Erythroblast (primary cell): ENCODE measurements at regions not wholly inside any gene's neighbourhood (a gene's known extent, or its start where the extent isn't known, plus 50 kb on each side); places are given as distances from the start of the nearest gene placed in this dataset.
"Not testable (repeated sequence)": the region's sequence is repeated elsewhere in the genome, so short reads cannot be mapped to it uniquely, and the experiment has no call there.

ENCODE experiments used
- DNase-seq, 2 experiments: peaks; one replicate each; lab custom pipeline; 2025; lab: John Stamatoyannopoulos, UW
- GATA1 ChIP-seq: IDR thresholded peaks from 2 replicates; pipeline ENCODE4 v1.6.1; 2011; ENCODE audit warnings: low read depth, mild to moderate bottlenecking, control low read depth, low read length, moderate library complexity
- POLR2A ChIP-seq: IDR thresholded peaks from 2 replicates; pipeline ENCODE4 v1.6.1; 2011; ENCODE audit warnings: mild to moderate bottlenecking, low read length

DNA sequence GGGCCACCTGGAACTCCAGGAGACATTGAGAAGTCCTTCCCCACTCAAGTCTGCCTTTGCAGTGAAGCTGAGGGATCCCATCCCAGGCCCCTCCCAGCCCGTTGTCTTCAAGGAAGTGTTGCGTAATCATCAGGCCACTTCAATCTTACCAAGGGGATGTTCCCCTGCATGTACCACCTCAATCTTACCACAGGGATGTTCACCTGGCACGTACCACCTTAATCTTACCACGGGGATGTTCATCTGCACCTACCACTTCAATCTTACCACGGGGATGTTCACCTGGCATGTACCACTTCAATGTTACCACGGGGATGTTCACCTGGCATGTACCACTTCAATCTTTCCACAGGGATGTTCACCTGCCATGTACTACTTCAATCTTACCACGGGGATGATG is 108.0 kb upstream of the SYN3 start:
- TF ChIP-seq GATA1 (no peak), POLR2A (no peak)
- DNase-seq, result no peak

DNA sequence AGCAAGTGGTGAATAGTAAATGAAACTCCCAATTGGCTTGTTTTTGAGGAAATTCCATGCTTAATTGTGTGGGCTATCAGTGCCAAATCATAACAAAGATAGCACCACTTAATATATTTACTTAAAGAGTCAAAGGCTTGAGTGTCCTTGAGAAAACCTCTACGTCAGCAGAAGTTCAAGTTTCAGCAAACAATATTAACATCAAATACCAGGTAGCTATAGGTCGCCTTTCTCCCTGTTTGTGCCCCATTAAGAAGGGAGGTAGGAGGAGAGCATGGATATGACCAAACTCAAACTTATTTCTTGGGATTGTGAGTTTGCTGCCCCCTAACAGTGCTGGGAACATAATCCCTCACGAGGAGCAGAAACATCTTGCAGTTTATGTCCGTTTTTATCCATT is 105.6 kb upstream of the SYN3 start:
- DNase-seq, result no peak
- TF ChIP-seq GATA1 (no peak), POLR2A (no peak)

DNA sequence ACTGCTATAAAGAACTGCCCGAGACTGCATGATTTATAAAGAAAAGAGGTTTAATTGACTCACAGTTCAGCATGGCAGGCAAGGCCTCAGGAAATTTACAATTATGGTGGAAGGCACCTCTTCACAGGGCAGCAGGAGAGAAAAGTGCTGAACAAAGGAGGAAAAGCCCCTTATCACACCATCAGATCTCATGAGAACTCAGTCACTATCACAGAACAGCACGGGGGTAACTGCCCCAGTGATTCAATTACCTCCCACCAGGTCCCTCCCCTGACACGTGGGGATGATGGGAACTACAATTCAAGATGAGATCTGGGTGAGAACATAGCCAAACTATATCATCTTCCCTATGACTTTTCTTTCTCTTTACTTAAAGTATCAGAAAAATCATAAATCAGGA is 104.0 kb upstream of the SYN3 start:
- DNase-seq, result no peak
- no peak for TF ChIP-seq POLR2A
- no peak for TF ChIP-seq GATA1

DNA sequence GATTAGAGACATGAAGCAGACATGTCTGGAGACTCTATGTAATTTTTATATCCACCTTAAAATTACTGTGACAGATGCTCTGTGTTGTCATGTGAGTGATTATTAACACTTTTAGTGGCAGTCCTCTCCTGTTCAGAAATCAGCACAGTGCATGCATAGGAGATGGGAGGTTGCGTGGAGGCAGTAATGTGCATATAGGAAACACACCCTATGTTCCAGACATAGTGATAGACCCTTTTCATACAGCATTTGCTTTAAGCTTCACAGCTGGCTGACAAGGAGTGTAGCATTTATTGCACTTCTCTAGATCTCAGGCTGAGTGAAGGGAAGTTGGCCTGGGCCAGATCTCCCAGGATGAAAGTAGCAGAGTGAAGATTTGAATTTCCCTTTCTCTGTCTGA is 102.3 kb upstream of the SYN3 start:
- DNase-seq, result no peak
- TF ChIP-seq GATA1 (no peak), POLR2A (no peak)

DNA sequence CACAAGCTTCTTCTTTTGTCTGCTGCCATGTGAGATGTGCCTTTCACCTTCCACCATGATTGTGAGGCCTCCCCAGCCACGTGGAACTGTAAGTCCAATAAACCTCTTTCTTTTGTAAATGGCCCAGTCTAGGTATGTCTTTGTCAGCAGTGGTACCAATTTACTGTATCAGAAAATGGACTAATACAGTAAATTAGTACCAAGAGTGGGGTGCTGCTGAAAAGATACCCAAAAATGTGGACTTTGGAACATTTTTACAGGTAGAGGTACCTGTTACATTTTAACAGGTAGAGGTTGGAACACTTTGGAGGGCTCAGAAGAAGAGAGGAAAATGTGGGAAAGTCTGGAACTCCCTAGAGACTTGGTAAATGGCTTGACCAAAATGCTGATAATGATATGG is 96.8 kb upstream of the SYN3 start:
- not testable (repeated sequence) for DNase-seq

DNA sequence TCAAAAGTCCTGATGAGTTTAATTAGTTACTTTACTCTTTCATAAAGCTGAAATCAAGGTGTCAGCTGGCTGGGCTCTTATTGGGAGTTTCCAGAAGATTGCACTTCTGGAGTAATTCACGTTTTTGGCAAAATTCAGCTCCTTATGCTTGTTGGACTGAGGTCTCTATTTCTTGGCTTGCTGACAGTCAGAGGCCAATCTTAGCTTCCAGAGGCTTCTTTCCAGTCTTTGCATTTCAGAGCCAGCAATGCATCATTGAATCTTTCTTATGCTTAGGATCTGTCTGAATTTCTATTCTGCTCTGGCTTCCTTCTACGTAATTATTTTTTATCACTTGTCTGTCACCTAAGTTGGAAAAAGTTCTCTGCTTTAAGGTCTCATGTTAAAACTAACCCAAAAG is 91.4 kb upstream of the SYN3 start:
- no peak for DNase-seq
- TF ChIP-seq GATA1 (no peak), POLR2A (no peak)

DNA sequence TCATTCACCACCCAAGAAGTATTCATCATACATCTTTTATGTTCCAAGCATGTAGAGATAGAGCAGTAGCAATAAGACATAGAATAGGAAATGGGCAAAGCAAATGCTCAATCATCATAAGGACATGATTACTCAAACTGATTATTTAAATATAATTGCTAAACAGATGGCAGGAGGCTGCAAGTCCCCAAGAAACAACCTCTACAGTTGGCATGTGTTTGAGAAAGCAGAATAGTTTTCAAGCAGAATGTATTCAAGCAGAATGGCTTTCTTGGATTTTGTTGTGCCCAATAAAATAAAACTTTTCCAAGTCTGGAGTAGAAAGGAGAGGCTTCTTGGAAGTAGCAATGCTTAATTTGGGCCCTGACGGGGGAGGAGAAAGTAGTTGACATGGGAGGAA is 86.5 kb upstream of the SYN3 start:
- TF ChIP-seq GATA1 (no peak), POLR2A (no peak)
- no peak for DNase-seq

DNA sequence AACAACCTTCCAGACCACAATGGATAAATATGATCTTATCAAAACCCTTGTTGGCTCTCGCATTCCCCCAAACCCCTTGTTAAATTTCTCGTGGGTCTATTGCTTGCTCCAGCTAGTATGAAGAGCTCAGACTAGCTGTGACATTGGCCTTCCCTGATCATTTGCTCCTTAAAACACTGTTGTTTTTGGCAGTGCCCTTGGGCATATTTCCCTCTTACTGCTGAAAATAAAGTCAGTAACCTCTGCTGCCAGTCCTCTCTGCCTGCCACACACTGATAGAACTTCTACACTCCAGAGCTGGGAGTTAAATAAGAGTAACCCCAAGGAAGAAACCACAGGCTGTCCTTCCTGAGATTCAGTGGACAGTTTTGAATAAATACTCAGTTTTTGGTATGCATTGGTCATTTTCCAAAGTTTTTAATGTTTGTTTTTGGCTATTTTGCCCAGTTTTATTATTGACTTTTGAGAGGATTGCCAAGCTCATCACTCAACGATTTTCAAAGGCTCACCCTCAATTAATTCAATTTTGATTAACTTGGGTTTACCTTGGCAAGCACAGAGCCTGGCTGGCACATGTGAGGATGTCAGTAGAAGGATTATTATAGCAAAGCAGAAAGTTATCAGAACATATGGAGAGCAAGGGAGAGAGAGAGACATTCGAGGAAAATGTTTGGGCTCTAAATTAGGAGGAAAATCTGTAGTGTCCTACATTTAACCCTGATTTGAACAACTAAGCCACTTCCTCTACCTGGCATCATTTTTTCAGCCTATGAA is 84.3 kb upstream of the SYN3 start:
- DNase-seq, result no peak
- TF ChIP-seq GATA1 (no peak), POLR2A (no peak)

DNA sequence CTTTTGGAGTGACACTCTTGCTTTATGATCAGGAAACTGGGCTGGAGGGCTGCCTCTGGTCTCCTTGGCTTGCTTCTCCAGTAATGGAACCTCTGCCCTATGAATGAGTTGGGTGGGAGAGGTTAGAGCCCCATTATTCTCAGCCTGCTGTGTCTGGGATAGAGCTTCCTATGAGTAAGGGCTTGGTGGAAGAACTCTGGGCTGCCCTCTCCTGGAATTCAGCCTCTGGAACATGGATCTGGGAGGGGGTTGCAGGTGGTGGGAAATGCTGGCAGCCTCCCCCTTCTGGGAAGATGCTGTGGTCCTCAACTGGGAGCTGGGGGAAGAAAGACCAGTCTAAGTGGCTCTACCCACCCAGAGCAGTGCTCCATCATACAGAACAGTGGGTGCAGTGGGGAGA is 81.8 kb upstream of the SYN3 start:
- no peak for DNase-seq
- TF ChIP-seq POLR2A, result no peak
- TF ChIP-seq GATA1, result no peak

DNA sequence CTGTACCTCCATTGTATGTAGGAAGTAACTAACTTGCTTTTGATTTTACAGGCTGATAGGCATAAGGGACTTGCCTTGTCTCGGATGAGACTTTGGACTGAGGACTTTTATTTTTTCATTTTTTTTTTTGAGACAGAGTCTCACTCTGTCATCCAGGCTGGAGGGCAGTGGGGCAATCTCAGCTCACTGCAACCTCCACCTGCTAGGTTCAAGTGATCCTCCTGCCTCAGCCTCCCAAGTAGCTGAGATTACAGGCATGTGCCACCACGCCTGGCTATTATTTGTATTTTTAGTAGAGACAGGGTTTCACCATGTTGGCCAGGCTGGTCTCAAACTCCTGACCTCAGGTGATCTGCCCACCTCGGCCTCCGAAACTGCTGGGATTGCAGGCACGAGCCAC is 80.2 kb upstream of the SYN3 start:
- not testable (repeated sequence) for DNase-seq

DNA sequence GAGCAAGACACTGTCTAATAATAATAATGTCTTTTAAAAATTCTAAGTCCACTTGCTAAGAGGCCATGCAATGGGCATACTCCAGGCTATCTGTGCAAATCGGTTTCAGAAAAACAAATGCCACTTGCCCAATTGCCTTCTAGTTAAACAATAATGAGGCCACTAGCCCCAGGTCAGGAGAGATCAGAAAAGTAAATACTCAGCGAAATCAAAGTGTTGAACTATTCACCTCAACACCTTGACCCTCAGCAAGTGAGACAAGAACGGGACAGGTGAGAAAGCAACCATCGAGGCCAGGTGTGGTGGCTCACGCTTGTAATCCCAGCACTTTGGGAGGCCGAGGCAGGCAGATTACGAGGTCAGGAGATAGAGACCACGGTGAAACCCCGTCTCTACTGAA is 72.3 kb upstream of the SYN3 start:
- DNase-seq, result no peak
- TF ChIP-seq GATA1 (no peak), POLR2A (no peak)

DNA sequence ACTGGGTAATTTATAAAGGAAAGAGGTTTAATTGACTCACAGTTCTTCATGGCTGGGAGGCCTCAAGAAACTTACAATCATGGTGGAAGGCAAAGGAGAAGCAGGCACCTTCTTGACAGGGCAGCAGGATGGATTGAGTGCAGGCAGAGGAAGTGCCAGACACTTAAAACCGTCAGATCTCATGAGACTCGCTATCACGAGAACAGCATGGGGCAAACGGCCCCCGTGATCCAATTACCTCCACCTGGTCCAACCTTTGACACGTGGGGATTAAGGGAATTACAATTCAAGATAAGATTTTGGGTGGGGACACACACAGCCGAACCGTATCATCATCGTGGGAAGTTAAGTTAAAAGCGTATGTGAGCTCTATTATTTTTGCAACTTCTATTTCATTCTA is 71.4 kb upstream of the SYN3 start:
- DNase-seq, result no peak
- TF ChIP-seq POLR2A (no peak), GATA1 (no peak)

DNA sequence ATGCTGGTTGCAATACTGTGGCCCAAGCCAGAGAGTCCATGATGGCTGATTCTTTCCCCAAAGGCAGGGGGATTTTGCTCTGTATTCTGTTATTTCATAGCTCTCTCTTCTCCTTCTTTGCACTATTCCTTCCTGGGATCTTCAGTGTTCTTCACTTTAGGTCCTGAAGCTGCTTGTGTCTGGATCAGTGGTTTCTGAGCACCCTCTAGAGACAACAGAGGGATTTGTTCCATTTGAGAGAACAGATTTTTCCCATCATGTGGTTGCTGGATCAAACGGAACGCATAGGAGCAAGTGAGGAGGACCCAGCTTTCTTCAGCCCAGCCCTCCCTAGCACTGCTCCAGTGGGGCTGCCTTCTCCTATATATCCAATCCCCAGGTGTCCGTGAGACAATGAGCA is 68.7 kb upstream of the SYN3 start:
- peak in 1 of 2 experiments; percentile 3 for DNase-seq

DNA sequence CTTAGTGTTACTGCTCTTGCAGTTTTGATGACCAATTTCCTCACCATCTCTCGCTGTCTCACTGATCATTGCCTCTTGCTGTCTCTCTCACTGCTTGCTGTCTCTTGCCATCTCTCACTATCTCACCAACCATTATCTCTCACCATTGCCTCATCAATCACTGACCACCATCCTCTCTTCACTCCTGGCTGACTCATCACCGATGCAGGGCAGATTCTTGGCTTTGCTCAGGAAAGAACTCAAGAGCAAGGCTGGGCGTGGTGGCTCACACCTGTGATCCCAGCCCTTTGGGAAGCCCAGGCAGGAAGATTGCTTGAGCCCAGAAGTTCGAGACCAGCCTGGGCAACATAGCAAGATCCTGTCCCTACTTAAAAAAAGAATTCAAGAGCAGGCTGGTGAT is 66.3 kb upstream of the SYN3 start:
- TF ChIP-seq POLR2A, result no peak
- no peak for TF ChIP-seq GATA1
- no peak for DNase-seq

More for the DNA sequence above, 68.7 kb upstream of the SYN3 start:
- no peak for TF ChIP-seq POLR2A
- TF ChIP-seq GATA1, result no peak

DNA sequence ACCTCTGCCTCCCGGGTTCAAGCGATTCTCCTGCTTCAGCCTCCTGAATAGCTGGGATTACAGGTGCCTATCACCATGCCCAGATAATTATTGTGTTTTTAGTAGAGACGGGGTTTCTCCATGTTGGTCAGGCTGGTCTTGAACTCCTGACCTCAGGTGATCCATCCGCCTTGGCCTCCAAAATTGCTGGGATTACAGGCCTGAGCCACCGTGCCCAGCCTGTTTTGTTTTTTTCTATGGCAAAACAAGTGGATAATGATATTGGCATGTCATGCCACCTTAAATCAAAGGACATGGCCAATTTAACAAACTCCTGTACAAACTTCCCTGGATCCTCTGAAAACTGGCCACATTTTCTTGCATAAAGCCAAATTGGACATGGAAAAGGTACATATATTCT is 64.3 kb upstream of the SYN3 start:
- not testable (repeated sequence) for DNase-seq

DNA sequence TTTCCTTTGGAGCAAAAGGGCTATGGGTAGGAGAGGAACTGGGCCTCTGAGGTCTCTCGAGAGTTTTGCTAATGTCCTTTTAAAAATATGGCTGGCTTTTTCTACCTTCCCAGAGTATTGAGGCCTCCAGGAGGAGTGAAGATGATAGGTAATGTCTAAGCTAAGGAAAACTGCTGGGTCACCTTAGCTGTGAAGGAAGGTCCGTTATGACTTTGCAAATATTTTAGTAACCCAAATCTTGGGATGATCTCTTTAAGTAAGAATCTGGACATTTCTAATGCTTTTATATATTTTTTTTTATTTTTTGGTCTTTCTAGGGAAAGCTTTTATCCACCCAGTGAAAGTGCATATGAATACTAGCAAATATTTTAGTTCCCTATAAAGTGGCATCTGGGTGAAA is 60.9 kb upstream of the SYN3 start:
- DNase-seq, result no peak
- no peak for TF ChIP-seq GATA1
- TF ChIP-seq POLR2A, result no peak
